ENCODE measurements at regions not wholly inside any gene's neighbourhood (a gene's known extent, or its start where the extent isn't known, plus 50 kb on each side); places are given as distances from the start of the nearest gene placed in this dataset. TPM values are rescaled to one million over a fixed set of nuclear protein-coding genes. Genes with fewer than 3 reads are reported as not detected.

Small RNA genes in the stretch of these regions (small RNA-seq; reads per million reads assigned to genes)
- gene RNU6ATAC29P (ENCODE audit: low replicate concordance) = not detected

Data from GM23338 (cell line).